ENCODE measurements at regions not wholly inside any gene's neighbourhood (a gene's known extent, or its start where the extent isn't known, plus 50 kb on each side); places are given as distances from the start of the nearest gene placed in this dataset.

DNA sequence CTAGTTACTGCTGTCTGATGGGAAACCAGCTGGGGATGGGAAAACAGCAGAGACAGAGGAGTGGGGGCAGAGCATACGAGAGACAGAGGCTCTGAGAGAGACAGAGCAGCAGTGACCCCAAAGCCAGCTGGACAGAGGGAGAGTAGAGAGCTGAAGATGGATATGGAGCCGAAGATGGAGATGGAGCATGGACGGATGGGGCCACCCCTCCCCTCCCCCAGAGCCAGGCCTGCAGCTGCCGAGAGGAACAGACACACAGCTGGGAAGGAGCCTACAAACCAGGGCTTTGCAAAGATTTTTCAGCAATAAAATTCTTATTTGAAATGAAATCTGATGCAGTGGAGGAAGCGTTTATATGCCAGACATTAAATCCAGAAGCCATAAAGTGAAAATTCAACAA lies 167.6 kb upstream of the LINGO1 start:
- no peak for TF ChIP-seq CTCF (IDR thresholded peaks at IDR 0.05; ENCODE audit: low read depth, low read length)
- no peak for TF ChIP-seq MAX (IDR thresholded peaks at IDR 0.05; ENCODE audit: low read depth, low read length)

Measured in NB4 (cell line).